OCI-LY3 (cell line): ENCODE measurements at regions not wholly inside any gene's neighbourhood (a gene's known extent, or its start where the extent isn't known, plus 50 kb on each side); places are given as distances from the start of the nearest gene placed in this dataset.

Experiments used
- CTCF ChIP-seq: fragments of 200-600, 300-600 bp; sonication (generic); IDR thresholded peaks from 2 replicates; pipeline ENCODE4 v1.5.1; 2014; ENCODE audit warnings: antibody characterized with exemption, low read length, low read depth
- EZH2phosphoT487 ChIP-seq: fragments of 200-600 bp; shearing (Covaris generic); IDR thresholded peaks from 2 replicates; pipeline ENCODE4 v1.6.1; 2018; ENCODE audit warnings: antibody characterized with exemption, mixed run types, low read depth

DNA sequence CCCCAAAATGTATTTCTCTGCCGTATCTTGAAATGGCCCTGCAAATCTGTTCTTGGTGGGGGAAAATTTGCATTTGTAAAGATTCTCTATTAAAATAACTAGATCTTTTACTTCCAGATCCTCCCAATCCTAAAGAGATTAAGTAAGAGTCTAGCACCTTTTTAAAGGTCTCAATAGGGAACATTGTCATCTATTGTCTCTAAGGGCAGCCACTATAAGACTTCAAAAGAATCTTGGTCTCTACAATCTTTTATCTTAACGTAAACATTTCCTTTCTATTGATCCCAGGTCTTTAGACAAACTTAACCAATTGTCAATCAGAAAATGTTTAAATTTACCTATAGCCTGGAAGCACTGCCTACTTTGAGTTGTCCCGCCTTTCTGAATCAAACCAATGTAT, 1313.3 kb downstream of the ROBO2 start:
- TF ChIP-seq CTCF (no peak), EZH2phosphoT487 (no peak)
